ENCODE measurements at regions not wholly inside any gene's neighbourhood (a gene's known extent, or its start where the extent isn't known, plus 50 kb on each side); places are given as distances from the start of the nearest gene placed in this dataset.
"Not testable (repeated sequence)": the region's sequence is repeated elsewhere in the genome, so short reads cannot be mapped to it uniquely, and the experiment has no call there.

DNA sequence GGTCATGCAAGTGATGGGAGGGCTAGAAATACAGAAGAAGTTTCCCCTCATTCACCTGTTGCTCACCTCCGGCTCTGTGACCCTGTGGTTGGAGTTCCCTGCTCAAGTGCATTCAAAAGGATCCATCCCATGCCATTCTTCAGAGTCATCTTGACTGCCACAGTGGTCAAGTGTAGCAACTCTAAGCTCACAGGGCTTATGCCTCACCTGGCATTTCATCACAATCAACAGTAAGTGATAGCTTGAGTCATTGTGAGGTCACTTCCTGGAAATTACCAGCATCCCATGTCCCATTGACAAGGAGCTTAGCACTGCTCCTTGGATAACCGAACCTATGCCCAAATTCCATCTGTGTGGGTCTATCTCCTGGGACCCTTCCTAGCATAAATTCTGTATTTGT, 55.6 kb downstream of the OR4C45 start:
- no peak overlapping the region for H3K4me3 ChIP-seq (ENCODE audit: low read depth, low read length)
- DNase-seq (ENCODE audit: low read depth), result no peak
- TF ChIP-seq, protein P1, sequence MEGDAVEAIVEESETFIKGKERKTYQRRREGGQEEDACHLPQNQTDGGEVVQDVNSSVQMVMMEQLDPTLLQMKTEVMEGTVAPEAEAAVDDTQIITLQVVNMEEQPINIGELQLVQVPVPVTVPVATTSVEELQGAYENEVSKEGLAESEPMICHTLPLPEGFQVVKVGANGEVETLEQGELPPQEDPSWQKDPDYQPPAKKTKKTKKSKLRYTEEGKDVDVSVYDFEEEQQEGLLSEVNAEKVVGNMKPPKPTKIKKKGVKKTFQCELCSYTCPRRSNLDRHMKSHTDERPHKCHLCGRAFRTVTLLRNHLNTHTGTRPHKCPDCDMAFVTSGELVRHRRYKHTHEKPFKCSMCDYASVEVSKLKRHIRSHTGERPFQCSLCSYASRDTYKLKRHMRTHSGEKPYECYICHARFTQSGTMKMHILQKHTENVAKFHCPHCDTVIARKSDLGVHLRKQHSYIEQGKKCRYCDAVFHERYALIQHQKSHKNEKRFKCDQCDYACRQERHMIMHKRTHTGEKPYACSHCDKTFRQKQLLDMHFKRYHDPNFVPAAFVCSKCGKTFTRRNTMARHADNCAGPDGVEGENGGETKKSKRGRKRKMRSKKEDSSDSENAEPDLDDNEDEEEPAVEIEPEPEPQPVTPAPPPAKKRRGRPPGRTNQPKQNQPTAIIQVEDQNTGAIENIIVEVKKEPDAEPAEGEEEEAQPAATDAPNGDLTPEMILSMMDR (IDR thresholded peaks at IDR 0.05; ENCODE audit: insufficient read depth, low read length), result no peak

DNA sequence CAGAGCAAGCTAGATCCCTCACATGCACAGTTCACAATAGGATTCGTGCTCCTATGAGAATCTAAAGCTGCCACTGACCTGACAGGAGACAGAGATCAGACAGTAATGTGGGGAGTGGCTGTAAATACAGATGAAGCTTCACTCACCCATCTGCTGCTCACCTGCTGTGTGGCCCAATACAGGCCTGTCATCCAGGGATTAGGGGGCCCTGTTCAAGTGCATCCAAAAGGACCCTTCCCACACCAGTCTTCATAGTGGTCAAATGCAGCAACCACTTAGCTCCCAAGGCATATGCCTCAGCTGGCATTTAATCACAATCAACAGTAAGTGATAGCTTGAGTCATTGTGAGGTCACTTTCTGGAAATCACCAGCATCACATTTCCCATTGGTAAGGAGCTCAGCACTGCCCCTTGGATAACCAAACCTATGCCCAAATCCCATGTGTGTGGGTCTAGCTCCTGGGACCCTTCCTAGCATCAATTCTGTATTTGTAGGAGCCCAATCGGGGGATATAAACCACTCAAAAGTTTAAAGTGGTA, 65.6 kb downstream of the OR4C45 start:
- no peak overlapping the region for H3K4me3 ChIP-seq (ENCODE audit: low read depth, low read length)
- TF ChIP-seq, protein P1 (IDR thresholded peaks at IDR 0.05; ENCODE audit: insufficient read depth, low read length), result no peak
- DNase-seq (ENCODE audit: low read depth), result no peak

DNA sequence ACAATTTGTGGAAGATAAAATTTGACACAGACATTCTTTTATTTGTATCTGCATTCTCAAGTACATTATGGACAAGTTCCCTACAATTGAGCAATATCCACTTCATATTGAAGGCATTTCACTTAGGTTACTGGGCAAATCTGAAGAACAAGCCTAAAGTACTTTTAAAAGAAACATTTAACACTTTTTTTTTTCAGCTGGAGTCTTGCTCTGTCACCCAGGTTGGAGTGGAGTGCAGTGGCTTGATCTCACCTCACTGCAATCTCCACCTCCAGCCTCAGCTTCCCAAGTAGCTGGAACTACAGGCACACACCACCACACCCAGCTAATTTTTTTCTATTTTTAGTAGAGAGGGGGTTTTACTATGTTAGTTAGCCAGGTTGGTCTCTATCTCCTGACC, 70.2 kb downstream of the OR4C45 start:
- no peak for DNase-seq (ENCODE audit: low read depth)
- TF ChIP-seq, protein P1 (IDR thresholded peaks at IDR 0.05; ENCODE audit: insufficient read depth, low read length), result no peak
- H3K4me3 ChIP-seq (ENCODE audit: low read depth, low read length), result no peak overlapping the region

DNA sequence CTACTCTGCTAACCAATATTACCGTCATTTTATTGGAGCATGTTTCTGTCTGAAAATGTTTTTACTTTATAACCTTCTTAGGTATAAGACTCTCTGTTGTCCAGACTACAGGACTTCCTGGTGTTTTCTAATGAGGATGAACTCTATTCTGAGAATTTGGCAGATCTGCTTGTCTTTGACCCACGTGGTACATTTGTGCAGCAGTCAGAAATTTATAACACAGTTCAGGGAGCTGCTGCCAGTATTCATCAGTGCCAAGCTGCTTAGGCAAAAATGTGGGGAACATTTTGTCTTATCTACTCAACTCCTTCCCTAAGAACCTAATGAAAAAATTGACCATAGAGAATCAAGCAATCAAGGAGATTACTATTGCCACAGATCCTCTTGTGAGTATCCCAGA, 108.0 kb downstream of the OR4C45 start:
- H3K4me3 ChIP-seq (ENCODE audit: low read depth, low read length); DNase-seq (ENCODE audit: low read depth): not testable (repeated sequence)

DNA sequence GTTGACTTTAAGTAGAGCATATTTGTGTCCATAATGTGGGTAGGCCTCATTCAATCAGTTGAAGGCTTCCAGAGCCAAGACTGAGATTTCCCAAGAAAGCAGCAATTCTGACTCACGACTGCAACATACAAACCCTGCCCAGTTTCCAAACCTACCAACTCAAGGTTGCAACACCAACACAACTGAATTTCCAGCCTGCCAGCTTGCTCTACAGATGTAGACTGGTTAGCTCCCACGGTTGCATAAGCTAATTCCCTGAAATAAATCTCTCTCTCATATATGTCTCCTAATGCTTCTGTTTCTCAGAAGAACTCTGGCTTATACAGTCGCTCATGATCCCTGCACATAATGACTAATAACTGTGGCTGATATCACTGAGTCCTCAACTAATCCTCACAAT, 113.6 kb downstream of the OR4C45 start:
- DNase-seq (ENCODE audit: low read depth), result peak; percentile 16
- not testable (repeated sequence) for H3K4me3 ChIP-seq (ENCODE audit: low read depth, low read length)

DNA sequence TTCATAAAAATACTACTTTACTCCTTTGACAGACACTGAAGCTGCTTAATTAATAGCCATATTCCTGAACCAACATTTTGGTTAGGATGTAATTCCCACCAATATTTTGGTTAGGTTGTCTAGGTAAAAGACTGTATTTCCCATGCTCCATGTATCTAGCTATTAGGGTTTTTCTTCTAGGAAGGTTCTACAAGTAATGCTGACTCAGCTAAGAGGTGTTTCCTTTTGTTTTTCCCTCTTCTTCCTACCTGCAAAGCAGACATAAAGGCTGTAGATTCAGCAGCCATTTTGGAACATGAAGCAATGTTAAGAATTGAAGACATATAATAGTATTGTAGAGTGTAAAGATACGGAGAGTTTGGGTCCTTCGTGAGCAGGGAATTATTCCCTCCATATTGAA, 115.3 kb downstream of the OR4C45 start:
- not testable (repeated sequence) for H3K4me3 ChIP-seq (ENCODE audit: low read depth, low read length); DNase-seq (ENCODE audit: low read depth)

DNA sequence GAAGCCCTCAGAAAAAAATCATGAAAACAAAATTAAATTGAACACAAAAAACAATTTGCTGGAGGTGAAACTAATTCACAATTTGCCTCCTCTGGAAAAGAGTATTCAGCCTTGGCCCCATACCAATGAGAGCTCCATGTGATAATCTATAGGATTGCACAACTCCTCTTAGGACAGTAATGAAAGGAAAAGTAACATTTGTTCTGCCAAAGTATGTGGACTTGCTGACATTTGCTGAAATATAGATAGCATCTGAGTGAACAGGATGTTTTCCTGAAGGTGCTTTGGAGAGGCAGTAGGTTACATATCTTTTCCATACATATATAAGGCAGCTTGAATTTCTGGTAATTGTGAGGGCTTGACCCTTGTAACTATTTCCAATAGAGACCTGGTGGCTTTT, 122.8 kb downstream of the OR4C45 start:
- no peak overlapping the region for H3K4me3 ChIP-seq (ENCODE audit: low read depth, low read length)
- no peak for DNase-seq (ENCODE audit: low read depth)
- TF ChIP-seq, protein P1 (IDR thresholded peaks at IDR 0.05; ENCODE audit: insufficient read depth, low read length), result no peak

DNA sequence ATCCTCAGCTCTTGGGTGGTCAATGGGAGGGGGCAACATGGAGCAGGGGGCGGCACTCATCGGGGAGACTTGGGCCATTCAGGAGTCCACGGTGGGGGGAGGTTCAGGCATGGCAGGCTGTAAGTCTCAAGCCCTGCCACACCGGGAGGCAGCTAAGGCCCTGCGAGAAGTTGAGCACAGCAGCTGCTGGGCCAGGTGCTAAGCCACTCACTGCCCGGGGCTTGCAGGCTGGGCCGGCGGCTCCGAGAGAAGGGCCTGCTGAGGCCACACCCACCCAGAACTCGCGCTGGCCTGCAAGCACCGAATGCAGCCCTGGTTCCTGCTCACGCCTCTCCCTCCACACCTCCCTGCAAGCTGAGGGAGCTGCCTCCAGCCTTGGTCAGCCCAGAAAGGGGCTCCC, 131.4 kb downstream of the OR4C45 start:
- no peak overlapping the region for H3K4me3 ChIP-seq (ENCODE audit: low read depth, low read length)
- TF ChIP-seq, protein P1 (IDR thresholded peaks at IDR 0.05; ENCODE audit: insufficient read depth, low read length), result no peak
- DNase-seq (ENCODE audit: low read depth), result no peak

DNA sequence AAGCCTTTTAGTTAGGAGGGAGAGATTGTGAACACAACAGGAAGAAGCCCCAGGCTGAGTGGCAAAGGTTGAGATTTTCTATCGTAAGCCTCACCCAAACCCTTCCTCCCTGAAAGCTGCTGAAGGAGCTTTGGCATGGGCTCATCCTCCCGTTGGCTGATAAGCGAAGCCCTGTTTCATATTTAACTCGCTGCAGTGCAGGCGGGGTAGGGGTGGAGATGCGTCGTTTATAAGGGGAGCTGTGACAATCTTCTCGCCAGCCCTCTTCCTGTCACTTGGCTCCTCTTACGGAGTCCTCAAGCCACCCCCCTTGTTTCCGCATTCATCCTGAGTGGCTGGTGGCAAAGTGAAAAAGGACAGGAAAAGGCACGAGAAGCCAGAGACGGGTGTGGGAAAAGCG, 137.0 kb downstream of the OR4C45 start:
- TF ChIP-seq, protein P1 (IDR thresholded peaks at IDR 0.05; ENCODE audit: insufficient read depth, low read length), result no peak
- H3K4me3 ChIP-seq (ENCODE audit: low read depth, low read length), result no peak overlapping the region

More for the DNA sequence above, 137.0 kb downstream of the OR4C45 start:
- no peak for DNase-seq (ENCODE audit: low read depth)

All from fibroblast of the aortic adventitia (primary cell).